CD4-positive, alpha-beta T cell treated with Interleukin-6 for 4 hours (primary cell): ENCODE measurements at regions not wholly inside any gene's neighbourhood (a gene's known extent, or its start where the extent isn't known, plus 50 kb on each side); places are given as distances from the start of the nearest gene placed in this dataset.

Source experiments
- DNase-seq: peaks from one replicate; pipeline ENCODE4 v3.0.0-alpha.2; 2020; ENCODE audit warnings: mixed read lengths

GRCh38 chr16:73737637-73738036 is 559.0 kb upstream of the PSMD7 start:
- no peak for DNase-seq

DNA sequence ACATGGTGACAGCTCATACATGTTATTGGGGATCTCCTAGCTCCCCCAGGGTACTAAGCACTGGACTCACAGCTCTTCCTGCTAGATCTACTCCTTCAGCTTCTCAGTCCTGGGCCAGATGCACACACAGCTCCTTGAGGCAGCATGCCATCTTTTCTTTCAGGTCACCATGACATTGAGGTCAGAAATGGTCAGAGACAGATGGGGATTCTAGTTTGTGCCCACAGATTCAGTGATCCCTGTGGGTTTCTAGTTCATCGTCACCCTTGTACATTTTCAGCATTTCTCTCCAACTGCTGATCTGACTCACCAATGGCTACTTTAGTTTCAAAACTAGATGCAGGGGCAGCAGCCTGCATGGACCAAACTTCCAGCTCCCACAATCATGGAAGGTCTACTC is 560.7 kb upstream of the PSMD7 start:
- DNase-seq = no peak

GRCh38 chr16:73735018-73735417 is 561.6 kb upstream of the PSMD7 start:
- no peak for DNase-seq

- no peak for DNase-seq
These were observed 563.9 kb upstream of the PSMD7 start for GRCh38 chr16:73732681-73733080.

GRCh38 chr16:73732143-73732542 is 564.5 kb upstream of the PSMD7 start:
- no peak for DNase-seq

- no peak for DNase-seq
These were observed 566.0 kb upstream of the PSMD7 start for GRCh38 chr16:73730481-73731090.

DNA sequence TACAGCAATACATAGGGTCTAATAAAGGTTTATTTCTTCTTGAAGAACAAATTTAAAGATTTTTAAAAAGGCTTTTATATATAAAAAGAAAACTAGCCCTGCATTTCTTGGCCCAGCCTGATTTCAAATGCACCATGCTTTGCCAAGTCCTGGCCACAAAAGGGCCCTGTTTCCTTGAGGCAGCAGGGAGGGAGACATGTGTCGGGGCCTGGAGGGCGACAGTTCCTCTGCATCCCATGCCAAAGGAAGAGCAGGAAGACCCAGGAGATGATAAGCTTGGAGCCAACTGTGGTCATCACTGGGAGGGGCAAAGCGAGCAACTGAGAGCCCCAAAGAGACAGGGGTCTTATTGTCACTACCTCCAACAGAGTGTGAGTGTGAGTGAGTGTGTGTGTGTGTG is 571.5 kb upstream of the PSMD7 start:
- no peak for DNase-seq

GRCh38 chr16:73724503-73724902 is 572.1 kb upstream of the PSMD7 start:
- DNase-seq = no peak

DNA sequence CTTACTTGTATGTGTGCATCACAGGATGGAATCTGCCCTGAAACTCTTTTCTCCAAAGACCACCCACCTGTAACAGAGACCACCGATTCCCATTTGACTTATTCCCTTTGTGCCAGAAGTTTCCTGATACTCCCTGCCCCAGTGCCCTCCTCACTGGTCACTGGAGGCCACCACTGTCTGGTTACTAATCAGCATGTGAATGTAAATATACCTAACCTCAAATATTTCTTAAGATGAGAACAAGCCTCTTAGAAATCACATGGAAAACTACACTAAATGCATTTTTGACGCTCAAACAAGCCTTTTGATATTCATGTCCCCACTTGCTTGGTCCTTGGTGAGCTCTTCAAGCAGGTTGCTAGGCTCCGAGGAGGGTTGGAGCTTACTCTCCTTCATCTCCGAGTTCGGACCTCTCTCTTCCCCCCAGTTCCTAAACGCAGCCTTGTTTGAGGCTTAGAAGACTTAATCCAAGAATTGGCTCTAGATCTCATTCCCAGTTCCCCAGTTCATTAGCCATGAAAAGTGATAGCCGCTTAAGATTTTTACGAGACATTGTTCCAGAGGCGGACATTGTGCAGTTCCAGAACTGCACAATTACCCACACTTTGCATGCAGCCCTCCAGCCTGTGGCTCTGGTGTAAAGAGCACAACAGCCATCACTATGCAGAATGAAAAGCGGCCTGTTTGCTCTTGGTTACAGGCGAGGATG is 579.2 kb upstream of the PSMD7 start:
- DNase-seq = no peak

- DNase-seq = no peak
These were observed 581.6 kb upstream of the PSMD7 start for GRCh38 chr16:73714976-73715375.

GRCh38 chr16:73713778-73714495 is 582.7 kb upstream of the PSMD7 start:
- DNase-seq = no peak

DNA sequence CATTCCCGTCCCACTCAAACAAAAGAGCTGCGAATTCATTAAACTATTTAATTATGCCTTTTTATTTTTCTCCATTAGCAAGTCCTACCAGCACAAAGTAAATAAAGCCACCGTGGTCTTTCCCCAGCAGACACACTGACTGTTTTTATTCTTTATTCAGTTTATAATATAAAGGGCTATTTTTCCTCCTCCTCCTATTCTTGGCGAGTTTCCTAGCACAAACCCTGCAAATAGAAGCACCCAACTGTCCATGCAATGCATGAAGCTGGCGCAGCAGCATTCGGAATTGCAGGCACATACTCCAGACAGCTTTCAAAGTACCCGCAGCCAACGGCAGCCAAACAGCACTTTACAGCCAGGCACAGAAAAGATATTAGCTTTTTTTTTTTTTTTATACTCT is 583.4 kb upstream of the PSMD7 start:
- DNase-seq = no peak

GRCh38 chr16:73711406-73712080 is 585.1 kb upstream of the PSMD7 start:
- DNase-seq = no peak

- DNase-seq = no peak
These were observed 586.1 kb upstream of the PSMD7 start for GRCh38 chr16:73710526-73710925.

- DNase-seq = no peak
These were observed 588.8 kb upstream of the PSMD7 start for GRCh38 chr16:73707863-73708262.

DNA sequence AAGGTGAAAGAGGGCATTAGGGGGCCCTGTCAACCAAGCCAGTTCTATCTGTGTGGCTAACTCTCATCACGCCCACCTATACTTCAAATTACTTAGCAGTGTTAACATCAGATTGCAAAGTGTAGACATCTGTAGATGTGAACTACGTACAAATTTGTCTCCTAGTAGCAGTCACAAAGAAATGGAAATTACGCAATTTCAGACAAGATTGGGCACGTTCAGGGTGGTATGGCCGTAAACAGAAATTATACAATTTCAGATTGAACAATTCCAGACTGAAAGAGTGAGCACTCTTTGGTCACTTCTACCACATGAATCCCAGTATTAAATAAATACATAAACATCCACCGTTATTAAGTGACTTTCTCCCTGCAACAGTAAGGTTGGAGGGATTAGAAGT is 592.7 kb upstream of the PSMD7 start:
- no peak for DNase-seq

GRCh38 chr16:73697336-73697735 is 599.3 kb upstream of the PSMD7 start:
- DNase-seq = no peak

DNA sequence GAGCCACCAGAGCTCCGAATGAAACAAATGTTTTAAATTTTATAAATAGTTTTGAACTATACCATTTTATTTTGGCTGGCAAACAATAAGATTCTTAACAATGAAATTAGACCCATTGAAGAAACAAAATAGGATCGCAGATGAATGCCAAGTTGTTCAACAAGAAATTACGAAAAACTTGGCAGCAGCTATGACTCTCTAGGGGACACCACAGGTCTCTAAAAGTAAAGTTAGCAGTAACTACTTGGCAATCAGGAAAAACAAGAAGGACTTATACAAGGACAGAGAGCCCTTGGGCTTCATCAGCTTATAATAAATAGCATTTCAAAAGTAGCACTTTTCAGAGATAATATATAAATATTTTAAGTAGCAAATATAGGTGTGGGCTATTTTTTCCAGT is 603.8 kb upstream of the PSMD7 start:
- DNase-seq = no peak

DNA sequence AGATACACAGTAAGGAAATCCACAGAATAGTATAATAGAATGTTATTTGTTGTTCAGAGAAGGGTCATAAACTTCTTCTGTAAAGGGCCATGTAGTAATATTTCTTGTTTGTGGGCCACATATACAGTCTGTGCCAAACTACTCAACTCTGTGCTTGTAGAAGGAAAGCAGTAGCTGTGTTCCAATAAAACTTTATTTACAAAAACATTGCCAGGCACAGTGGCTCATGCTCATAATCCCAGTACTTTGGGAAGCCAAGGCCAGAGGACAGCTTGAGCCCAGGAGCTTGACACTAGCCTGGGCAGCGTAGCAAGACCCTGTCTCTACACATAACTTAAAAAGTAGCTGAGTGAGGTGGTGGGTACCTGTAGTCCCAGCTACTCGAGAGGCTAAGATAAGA is 612.8 kb upstream of the PSMD7 start:
- no peak for DNase-seq

- DNase-seq = no peak
These were observed 624.2 kb upstream of the ZFHX3 start for GRCh38 chr16:73672135-73672534.

DNA sequence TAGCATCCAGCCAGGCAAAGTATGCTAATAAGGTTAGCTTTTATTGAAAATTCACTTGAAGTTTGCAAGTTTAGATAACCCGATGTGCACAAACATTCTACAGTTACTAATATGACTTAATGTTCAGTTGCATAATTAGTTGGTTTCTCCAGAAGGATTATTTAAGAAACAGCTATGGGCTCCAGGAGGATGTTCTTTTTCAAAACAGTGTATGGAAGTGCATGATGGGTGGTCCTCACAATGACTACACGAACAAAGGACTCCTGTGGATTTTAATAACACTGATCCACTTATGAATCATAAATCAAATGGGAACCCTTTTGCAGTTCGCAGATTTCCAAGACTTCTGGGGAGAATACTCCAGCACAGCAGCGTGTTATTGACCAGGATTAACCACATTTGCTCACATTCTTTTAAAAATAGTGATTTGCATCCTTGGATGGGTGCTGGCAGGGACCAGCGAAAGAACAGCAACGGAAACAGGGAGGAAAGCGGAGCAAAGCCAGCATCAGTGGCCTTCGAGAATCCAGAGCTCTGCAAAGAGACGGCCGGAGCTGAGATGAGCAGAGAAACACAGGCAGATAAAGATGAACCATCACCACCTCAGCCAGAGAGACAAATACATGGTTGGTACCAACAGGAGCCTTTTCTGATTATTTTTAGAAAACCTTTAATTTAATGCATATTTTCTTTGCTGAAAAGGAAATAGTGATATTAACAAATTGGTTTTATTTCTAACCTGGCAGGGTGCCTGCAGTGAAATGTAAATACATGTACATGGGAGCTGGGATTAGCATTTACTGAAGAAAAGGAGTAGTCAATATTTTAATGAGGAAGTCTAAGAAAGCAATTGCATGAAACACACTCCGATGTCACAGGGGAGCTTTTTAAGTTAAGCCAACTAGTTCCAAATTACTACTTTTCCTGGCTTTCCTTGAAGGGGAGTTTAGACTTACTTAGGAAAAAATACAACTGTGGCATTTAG is 623.2 kb upstream of the ZFHX3 start:
- no peak for DNase-seq

- no peak for DNase-seq
These were observed 621.8 kb upstream of the ZFHX3 start for GRCh38 chr16:73669535-73670274.
